Mesothelial cell of epicardium (in vitro differentiated cells): ENCODE measurements at regions not wholly inside any gene's neighbourhood (a gene's known extent, or its start where the extent isn't known, plus 50 kb on each side); places are given as distances from the start of the nearest gene placed in this dataset.

Experiments
- DNase-seq, 2 experiments: peaks; one replicate each; pipeline ENCODE4 v3.0.0; 2021; ENCODE audit warnings: low spot score in 2 of 2; ENCODE audit not compliant: unreplicated experiment in 2 of 2
- H3K27ac Mint-ChIP-seq: 2 replicates; pipeline ENCODE4 v1.8.0; 2021; ENCODE audit warnings: mixed read lengths
- H3K27me3 Mint-ChIP-seq: 2 replicates; pipeline ENCODE4 v1.8.0; 2021; ENCODE audit warnings: low read depth, mixed read lengths
- H3K36me3 Mint-ChIP-seq: 2 replicates; pipeline ENCODE4 v1.8.0; 2021; ENCODE audit warnings: mixed read lengths
- H3K4me1 Mint-ChIP-seq: 2 replicates; pipeline ENCODE4 v1.8.0; 2021; ENCODE audit warnings: mixed read lengths
- H3K4me3 Mint-ChIP-seq: 2 replicates; pipeline ENCODE4 v1.8.0; 2021; ENCODE audit warnings: mild to moderate bottlenecking, moderate library complexity, mixed read lengths
- H3K9me3 Mint-ChIP-seq: 2 replicates; pipeline ENCODE4 v1.8.0; 2021; ENCODE audit warnings: mixed read lengths
- CTCF ChIP-seq: fragments of 200-600 bp; sonication (generic); IDR thresholded peaks from one replicate; pipeline ENCODE4 v1.5.0; 2021; ENCODE audit warnings: antibody characterized with exemption; ENCODE audit not compliant: unreplicated experiment

GRCh38 chr2:8224347-8225190 lies 457.3 kb upstream of the ID2 start:
- no peak overlapping the region for H3K4me3 Mint-ChIP-seq
- H3K4me1 Mint-ChIP-seq = peaks cover 5% of the 10 kb centered on the region
- DNase-seq = no peak
- no peaks in the 10 kb centered on the region for H3K36me3 Mint-ChIP-seq
- no peaks in the 10 kb centered on the region for H3K27me3 Mint-ChIP-seq
- no peak for TF ChIP-seq CTCF
- H3K27ac Mint-ChIP-seq = no peak overlapping the region
- H3K9me3 Mint-ChIP-seq = no peaks in the 10 kb centered on the region

GRCh38 chr2:8225266-8225665 lies 456.6 kb upstream of the ID2 start:
- H3K36me3 Mint-ChIP-seq = no peaks in the 10 kb centered on the region
- H3K27me3 Mint-ChIP-seq = no peaks in the 10 kb centered on the region
- DNase-seq = no peak
- peaks cover 7% of the 10 kb centered on the region for H3K4me1 Mint-ChIP-seq
- H3K27ac Mint-ChIP-seq = no peak overlapping the region
- no peak overlapping the region for H3K4me3 Mint-ChIP-seq
- TF ChIP-seq CTCF = no peak
- no peaks in the 10 kb centered on the region for H3K9me3 Mint-ChIP-seq

GRCh38 chr2:8225798-8226197 lies 456.1 kb upstream of the ID2 start:
- peaks cover 7% of the 10 kb centered on the region for H3K4me1 Mint-ChIP-seq
- TF ChIP-seq CTCF = no peak
- no peaks in the 10 kb centered on the region for H3K27me3 Mint-ChIP-seq

GRCh38 chr2:8229546-8229986 lies 452.3 kb upstream of the ID2 start:
- TF ChIP-seq CTCF = no peak
- no peaks in the 10 kb centered on the region for H3K9me3 Mint-ChIP-seq
- H3K27ac Mint-ChIP-seq = no peak overlapping the region
- no peak for DNase-seq
- H3K4me1 Mint-ChIP-seq = peaks cover 7% of the 10 kb centered on the region
- no peaks in the 10 kb centered on the region for H3K36me3 Mint-ChIP-seq
- no peak overlapping the region for H3K4me3 Mint-ChIP-seq
- H3K27me3 Mint-ChIP-seq = no peaks in the 10 kb centered on the region

More at GRCh38 chr2:8225798-8226197, 456.1 kb upstream of the ID2 start:
- no peaks in the 10 kb centered on the region for H3K9me3 Mint-ChIP-seq
- H3K4me3 Mint-ChIP-seq = no peak overlapping the region
- no peaks in the 10 kb centered on the region for H3K36me3 Mint-ChIP-seq
- no peak overlapping the region for H3K27ac Mint-ChIP-seq
- DNase-seq = no peak

- no peak for DNase-seq
- Mint-ChIP-seq H3K27ac (no peak overlapping the region), H3K4me1 (peaks cover 7% of the 10 kb centered on the region), H3K27me3 (no peaks in the 10 kb centered on the region), H3K36me3 (no peaks in the 10 kb centered on the region), H3K4me3 (no peak overlapping the region), H3K9me3 (no peaks in the 10 kb centered on the region)
- TF ChIP-seq CTCF = no peak
Observed at GRCh38 chr2:8230466-8230865, 451.4 kb upstream of the ID2 start.
